ENCODE measurements at regions not wholly inside any gene's neighbourhood (a gene's known extent, or its start where the extent isn't known, plus 50 kb on each side); places are given as distances from the start of the nearest gene placed in this dataset.

- peak; percentile 83 for DNase-seq
Observed at GRCh38 chr10:61842755-61843497, 58.6 kb upstream of the ARID5B start.

- DNase-seq, result no peak
Observed at GRCh38 chr10:61844116-61844822, 57.2 kb upstream of the ARID5B start.

GRCh38 chr10:61845196-61845949 is 56.1 kb upstream of the ARID5B start:
- no peak for DNase-seq

DNA sequence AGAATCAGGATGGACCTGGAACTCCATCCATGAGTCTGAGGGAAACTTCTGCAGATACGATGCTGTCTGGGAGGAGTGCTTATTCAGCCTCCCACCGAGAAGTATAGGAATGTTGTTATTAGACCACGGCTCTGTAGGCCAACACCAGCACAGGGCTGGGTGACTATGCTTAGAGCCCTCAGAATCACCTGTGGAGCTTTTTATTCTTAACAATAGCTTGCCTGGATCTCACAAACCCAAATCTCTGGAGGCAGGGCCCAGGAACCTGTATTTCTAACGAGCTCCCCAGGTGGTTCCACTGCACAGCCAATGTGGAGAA is 55.6 kb upstream of the ARID5B start:
- DNase-seq, result peak; percentile 67

DNA sequence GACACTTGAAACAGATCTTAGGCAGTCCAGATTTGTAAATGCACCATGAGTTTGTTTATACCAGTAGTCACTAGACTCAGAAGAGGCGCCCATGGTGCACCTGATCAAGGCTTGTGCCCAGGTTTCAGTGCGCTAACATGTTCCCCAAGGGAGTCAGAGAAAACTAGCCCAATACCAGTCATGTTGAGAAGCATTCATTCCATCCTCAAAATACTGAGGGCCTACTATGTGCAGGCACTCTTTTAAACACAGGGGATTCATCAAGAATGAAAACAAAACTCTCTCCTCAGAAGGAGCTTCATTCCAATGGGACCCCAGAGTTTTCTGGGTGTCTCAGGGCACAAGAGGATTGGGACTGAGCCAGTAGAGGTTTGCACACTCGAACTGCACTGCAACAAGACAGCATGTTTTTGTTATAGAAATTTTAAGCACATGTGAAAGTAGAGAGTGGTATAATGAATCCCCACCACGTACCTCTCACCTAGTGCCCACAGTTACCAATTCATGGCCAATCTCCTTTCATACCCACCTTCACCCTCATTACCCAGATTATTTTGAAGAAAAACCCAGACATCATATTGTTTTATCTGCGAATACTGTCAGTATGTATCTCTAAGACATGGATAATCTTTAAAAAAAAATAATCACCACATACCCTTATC is 55.0 kb upstream of the ARID5B start:
- no peak for DNase-seq

DNA sequence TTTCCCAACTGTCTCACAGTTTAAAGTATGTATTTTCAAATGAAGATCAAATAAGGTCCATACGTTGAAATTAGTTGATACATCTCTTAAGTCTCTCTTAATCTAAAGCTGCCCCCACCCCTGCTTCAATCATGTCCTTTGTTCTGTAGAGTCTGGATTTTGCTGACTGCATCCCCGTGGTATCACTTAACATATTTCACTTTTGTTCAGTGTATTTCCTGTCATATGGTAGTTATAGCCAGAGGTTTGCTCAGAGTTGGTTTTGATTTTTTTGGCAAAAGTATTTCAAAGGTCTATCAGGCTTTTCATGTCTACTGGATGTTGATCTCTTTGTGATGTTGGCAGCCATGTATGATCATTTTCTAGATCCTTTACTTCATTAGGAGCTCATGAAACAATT is 54.4 kb upstream of the ARID5B start:
- peak; percentile 31 for DNase-seq

DNA sequence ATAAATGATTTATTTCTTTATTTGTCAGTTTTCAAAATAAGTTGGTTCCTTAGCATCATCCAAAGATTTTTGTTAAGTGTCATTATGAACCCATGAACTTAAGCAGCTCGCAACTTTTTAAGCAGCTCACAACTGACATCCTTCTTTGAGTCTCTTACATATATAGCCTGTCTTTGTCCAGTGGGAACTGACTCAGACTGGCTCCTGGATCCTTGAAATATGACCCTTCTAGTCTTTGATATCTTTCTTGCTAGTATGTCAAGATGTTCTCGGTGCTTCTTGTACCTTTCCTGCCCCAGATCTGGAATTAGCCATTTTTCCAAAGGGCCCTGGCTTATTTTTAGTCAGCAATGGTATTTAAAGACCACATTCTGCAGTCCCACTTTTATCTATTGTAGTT is 53.9 kb upstream of the ARID5B start:
- DNase-seq, result no peak

GRCh38 chr10:61850376-61850775 is 51.1 kb upstream of the ARID5B start:
- no peak for DNase-seq

Data from fibroblast of skin of abdomen (primary cell).